ENCODE measurements at regions not wholly inside any gene's neighbourhood (a gene's known extent, or its start where the extent isn't known, plus 50 kb on each side); places are given as distances from the start of the nearest gene placed in this dataset.

GRCh38 chr4:128658214-128658631, 151.3 kb upstream of the JADE1 start:
- TF ChIP-seq POLR2A (IDR thresholded peaks at IDR 0.05) (no peak), CTCF (IDR thresholded peaks at IDR 0.05) (no peak)

All from heart left ventricle (tissue), 13 donors.